SK-N-MC (cell line): ENCODE measurements at regions not wholly inside any gene's neighbourhood (a gene's known extent, or its start where the extent isn't known, plus 50 kb on each side); places are given as distances from the start of the nearest gene placed in this dataset.

Experiments used
- EZH2 ChIP-seq: fragments of 200-600 bp; sonication (generic); IDR thresholded peaks from one replicate; pipeline ENCODE4 v1.6.1; 2017; ENCODE audit warnings: antibody characterized with exemption
- FOXP2 ChIP-seq: optimal IDR thresholded peaks from 2 replicates; pipeline ENCODE3; 2011; ENCODE audit warnings: mild to moderate bottlenecking, moderate library complexity; ENCODE audit not compliant: insufficient read depth; ENCODE audit errors: extremely low read length, control extremely low read depth
- POLR2AphosphoS5 ChIP-seq: IDR thresholded peaks from 2 replicates; pipeline ENCODE4 v1.6.1; 2012; ENCODE audit warnings: mild to moderate bottlenecking, low read depth, low read length, borderline replicate concordance

- TF ChIP-seq EZH2: no peak
- TF ChIP-seq POLR2AphosphoS5: no peak
- TF ChIP-seq FOXP2: no peak
Measured at GRCh38 chr14:94690896-94691659, 78.8 kb downstream of the GSC start.
